Testis (tissue), 2 donors: ENCODE measurements at regions not wholly inside any gene's neighbourhood (a gene's known extent, or its start where the extent isn't known, plus 50 kb on each side); places are given as distances from the start of the nearest gene placed in this dataset.

Source experiments
- POLR2A ChIP-seq: fragments of 450-650 bp; IDR thresholded peaks from one replicate; pipeline ENCODE4 v1.6.1; 2017; ENCODE audit warnings: antibody characterized with exemption, mild to moderate bottlenecking, moderate library complexity
- TF ChIP-seq, protein P1 (sequence below), 3 experiments: fragments of 450-650 bp in 2 of 3; fragments of 200-600 bp in 1 of 3; sonication (generic) in 1 of 3; IDR thresholded peaks; one replicate each; pipeline ENCODE4 v1.5.1; 2016 to 2019; ENCODE audit warnings: antibody characterized with exemption in 3 of 3, mild to moderate bottlenecking in 2 of 3, moderate library complexity in 1 of 3

DNA sequence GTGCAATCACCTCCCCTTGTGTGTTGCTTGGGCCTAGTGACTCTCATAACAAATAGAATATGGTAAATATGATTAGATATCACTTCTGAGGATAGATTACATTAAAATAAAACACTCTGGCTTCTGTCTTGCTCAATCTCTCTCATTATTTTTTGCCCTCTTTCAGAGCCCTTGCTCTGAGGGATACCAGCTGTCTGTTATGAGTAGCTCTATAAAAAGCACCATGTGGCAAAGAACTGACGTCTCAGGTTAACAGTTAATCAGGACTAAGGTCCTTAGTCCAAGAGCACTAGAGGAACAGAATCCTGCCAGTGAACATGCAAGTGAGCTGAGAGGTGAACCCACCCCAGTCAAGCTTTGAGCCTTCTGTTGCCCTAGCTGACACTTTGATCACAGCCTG lies 402.2 kb upstream of the HTR1E start:
- TF ChIP-seq, protein P1, sequence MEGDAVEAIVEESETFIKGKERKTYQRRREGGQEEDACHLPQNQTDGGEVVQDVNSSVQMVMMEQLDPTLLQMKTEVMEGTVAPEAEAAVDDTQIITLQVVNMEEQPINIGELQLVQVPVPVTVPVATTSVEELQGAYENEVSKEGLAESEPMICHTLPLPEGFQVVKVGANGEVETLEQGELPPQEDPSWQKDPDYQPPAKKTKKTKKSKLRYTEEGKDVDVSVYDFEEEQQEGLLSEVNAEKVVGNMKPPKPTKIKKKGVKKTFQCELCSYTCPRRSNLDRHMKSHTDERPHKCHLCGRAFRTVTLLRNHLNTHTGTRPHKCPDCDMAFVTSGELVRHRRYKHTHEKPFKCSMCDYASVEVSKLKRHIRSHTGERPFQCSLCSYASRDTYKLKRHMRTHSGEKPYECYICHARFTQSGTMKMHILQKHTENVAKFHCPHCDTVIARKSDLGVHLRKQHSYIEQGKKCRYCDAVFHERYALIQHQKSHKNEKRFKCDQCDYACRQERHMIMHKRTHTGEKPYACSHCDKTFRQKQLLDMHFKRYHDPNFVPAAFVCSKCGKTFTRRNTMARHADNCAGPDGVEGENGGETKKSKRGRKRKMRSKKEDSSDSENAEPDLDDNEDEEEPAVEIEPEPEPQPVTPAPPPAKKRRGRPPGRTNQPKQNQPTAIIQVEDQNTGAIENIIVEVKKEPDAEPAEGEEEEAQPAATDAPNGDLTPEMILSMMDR (IDR thresholded peaks at IDR 0.05): no peak
- TF ChIP-seq POLR2A: no peak
